Keratinocyte (primary cell): ENCODE measurements at regions not wholly inside any gene's neighbourhood (a gene's known extent, or its start where the extent isn't known, plus 50 kb on each side); places are given as distances from the start of the nearest gene placed in this dataset.

Source experiments
- EZH2 ChIP-seq: IDR thresholded peaks from one replicate; pipeline ENCODE4 v1.6.1; 2012; ENCODE audit warnings: inconsistent platforms, mild to moderate bottlenecking, low read length, moderate library complexity
- TF ChIP-seq, protein P1 (sequence below), 3 experiments: IDR thresholded peaks in 1 of 3; conservative IDR thresholded peaks in 1 of 3; optimal IDR thresholded peaks in 1 of 3; 2 replicates in 2 of 3; 3 replicates in 1 of 3; pipeline versions ENCODE3 to v1.5.1; 2011; ENCODE audit warnings: low read length in 3 of 3, mild to moderate bottlenecking in 3 of 3, moderate library complexity in 2 of 3, control low read depth in 1 of 3, inconsistent platforms in 1 of 3; ENCODE audit not compliant: insufficient read depth in 2 of 3; ENCODE audit errors: extremely low read depth in 1 of 3

DNA sequence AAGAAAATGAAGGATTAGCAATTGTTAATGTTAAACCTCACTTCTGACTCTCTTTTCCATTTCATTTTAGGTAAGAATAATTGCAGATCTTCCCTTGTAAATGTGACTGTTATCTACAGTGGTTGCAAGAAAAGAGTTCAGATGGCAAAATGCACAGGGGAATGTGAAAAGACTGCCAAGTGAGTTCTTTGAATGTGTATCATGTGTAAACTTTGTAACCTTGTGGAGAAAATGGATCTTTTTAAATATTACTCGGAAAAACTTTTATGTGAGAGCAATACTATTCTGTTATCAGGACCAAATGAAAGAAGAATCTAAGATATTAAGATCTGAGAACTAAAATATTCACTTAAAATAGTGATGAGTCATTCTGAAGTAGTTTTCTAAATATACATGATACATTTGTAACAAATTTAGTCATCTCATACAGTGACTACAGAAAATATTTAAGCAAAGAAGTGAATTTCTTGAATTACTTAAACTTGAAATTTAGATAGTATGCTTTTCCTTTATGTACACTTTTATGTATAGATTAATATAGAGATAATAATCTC is 122.5 kb upstream of the CNTN1 start:
- TF ChIP-seq, protein P1, sequence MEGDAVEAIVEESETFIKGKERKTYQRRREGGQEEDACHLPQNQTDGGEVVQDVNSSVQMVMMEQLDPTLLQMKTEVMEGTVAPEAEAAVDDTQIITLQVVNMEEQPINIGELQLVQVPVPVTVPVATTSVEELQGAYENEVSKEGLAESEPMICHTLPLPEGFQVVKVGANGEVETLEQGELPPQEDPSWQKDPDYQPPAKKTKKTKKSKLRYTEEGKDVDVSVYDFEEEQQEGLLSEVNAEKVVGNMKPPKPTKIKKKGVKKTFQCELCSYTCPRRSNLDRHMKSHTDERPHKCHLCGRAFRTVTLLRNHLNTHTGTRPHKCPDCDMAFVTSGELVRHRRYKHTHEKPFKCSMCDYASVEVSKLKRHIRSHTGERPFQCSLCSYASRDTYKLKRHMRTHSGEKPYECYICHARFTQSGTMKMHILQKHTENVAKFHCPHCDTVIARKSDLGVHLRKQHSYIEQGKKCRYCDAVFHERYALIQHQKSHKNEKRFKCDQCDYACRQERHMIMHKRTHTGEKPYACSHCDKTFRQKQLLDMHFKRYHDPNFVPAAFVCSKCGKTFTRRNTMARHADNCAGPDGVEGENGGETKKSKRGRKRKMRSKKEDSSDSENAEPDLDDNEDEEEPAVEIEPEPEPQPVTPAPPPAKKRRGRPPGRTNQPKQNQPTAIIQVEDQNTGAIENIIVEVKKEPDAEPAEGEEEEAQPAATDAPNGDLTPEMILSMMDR (optimal IDR thresholded peaks at IDR 0.05 in 1 of 3, IDR thresholded peaks at IDR 0.05 in 1 of 3, conservative IDR thresholded peaks at IDR 0.05 in 1 of 3; ENCODE audit: extremely low read depth in 1 of 3, insufficient read depth in 2 of 3, low read length in 3 of 3): no peak
- no peak for TF ChIP-seq EZH2
